D721Med (cell line): ENCODE measurements at regions not wholly inside any gene's neighbourhood (a gene's known extent, or its start where the extent isn't known, plus 50 kb on each side); places are given as distances from the start of the nearest gene placed in this dataset.
"Not testable (repeated sequence)": the region's sequence is repeated elsewhere in the genome, so short reads cannot be mapped to it uniquely, and the experiment has no call there.

Experiments
- DNase-seq: peaks from one replicate; pipeline ENCODE4 v3.0.0; 2011; ENCODE audit warnings: low spot score; ENCODE audit not compliant: insufficient read length
- FAIRE-seq: peaks from 2 replicates; lab custom pipeline; 2011; peaks lifted over from hg19 to GRCh38; lab: Jason Lieb, UNC
- CTCF ChIP-seq: IDR thresholded peaks from 2 replicates; pipeline ENCODE4 v1.5.1; 2012; ENCODE audit warnings: mild to moderate bottlenecking, control low read depth; ENCODE audit not compliant: insufficient read depth; ENCODE audit errors: missing control alignments

DNA sequence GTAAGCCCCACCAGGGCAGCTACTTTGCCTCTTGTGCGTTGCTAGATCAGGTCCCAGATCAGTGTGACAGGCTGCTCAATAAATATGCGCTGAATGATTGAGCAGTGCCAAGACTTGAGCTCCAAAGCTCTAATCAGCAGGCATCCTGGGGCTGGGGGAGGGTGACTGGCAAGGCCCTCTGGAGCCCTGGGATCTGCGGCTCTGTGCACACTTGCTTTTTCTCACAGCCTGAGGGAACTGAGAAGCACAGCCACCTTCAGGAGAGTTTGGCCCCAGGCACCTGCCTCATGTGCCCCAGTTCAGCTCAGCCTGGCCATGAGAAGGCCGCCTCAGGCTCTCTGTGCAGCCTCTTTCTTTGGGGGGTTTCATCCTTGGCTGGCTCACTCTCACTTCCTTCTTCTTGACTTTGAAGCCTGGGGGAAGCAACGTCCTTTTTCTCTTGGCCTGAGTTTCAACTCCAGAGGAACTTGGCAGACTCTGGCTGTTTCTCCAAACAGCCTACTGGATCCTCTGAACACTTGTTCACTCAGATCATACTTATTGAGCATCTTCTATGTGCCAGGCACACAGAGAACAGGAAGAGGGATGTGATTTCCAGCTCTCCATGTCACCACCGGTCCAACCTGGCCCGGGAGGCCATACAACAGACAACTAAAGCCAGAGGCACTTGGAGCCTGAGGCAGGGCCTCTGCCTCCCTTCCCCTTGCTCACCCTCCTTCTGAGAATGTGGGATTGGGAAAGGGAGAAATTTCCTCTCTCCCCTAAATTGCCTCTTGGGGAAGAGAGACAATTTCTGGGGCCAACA is 114.0 kb downstream of the VEGFA start:
- TF ChIP-seq CTCF = no peak
- DNase-seq = no peak
- FAIRE-seq = no peak

DNA sequence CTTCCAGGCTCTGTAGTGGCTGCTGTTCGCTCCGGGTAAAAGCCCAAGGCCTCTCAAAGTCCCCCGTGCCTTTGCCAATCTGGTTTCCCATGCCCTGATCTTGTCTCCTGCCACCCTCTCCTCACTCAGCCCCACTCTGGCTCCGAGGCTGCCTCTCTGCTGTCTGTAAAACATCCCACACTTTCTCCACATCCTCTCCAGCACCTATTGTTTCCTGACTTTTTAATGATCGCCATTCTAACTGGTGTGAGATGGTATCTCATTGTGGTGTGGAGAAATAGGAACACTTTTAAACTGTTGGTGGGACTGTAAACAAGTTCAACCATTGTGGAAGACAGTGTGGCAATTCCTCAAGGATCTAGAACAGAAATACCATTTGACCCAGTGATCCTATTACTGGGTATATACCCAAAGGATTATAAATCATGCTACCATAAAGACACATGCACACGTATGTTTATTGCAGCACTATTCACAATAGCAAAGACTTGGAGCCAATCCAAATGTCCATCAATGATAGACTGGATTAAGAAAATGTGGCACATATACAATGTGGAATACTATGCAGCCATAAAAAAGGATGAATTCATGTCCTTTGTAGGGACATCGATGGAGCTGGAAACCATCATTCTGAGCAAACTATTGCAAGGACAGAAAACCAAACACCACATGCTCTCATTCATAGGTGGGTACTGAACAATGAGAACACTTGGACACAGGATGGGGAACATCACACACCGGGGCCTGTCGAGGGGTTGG is 112.9 kb downstream of the VEGFA start:
- FAIRE-seq, DNase-seq: not testable (repeated sequence)

DNA sequence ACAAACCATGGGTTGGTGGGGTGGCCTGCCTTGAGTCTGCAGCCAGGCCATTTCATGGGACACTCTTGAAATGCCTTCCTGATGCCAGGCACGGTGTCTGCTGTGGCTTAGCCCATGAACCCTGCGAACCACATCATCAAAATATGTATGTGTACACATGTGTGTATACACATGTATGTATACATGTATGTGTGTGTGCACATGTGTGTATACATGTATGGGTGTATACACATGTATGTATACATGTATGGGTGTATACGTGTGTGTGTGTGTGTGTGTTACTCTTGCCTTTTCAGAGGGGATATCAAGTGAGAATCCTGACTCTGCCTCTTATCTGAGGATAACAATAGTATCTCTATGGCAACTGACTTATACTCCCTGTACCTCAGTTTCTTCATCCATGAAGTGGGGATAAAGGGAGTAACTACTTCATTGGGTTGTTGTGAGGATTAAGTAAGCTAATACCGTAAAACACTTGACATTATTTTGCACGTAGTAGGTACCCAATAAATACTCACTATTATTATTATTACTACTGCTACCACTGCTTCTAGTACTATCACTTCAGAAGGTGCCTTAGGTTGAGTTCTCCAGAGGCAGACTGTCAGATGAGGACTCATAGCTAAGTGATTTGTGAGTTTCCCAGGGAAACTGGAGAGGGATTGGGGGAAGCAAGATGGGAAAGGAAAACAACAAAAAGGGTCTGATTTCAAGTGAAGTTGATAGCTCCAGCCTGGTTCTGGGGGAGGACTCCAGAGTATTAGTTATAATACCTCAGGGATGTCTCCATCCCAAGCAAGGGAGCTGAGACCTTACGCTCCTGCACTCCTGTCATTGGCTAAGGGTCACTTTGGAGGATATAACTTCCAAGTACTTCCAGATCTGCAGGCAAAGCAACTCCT is 110.5 kb downstream of the VEGFA start:
- no peak for DNase-seq
- no peak for TF ChIP-seq CTCF
- FAIRE-seq = no peak

GRCh38 chr6:43879722-43880121 is 109.7 kb downstream of the VEGFA start:
- no peak for FAIRE-seq
- no peak for TF ChIP-seq CTCF
- no peak for DNase-seq

DNA sequence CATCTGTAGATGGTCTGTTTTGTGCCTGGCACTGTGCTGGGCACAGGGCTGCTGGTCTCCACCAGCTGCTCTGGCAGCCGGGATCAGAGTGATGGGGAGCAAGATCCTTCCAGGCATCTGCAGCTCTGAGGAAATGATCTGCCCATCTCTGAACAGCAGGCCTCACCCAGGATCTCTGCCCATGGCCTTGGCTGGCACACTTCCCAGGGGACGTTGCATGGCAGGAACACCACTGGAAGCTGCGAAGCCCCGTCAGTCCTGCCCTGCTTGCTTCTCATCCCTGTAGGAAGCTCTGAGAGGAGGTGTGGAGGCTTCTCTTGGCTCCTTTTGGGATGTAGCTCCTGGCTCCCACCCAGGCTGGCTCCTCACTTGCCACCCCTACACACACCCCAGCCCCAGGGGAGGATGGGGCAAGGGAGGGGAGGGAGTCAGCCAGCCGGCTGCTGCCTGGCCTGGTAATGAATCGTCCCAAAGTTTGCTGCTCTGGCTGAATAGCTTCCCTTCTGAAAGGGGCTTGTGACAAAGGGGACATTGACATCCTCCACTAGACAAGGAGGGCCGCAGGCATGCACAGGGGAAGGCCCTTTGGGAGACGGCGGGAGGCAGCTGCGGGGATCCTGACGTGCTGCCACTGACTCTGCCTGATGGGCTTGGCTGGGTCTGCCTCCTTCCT is 108.9 kb downstream of the VEGFA start:
- no peak for DNase-seq
- no peak for FAIRE-seq

DNA sequence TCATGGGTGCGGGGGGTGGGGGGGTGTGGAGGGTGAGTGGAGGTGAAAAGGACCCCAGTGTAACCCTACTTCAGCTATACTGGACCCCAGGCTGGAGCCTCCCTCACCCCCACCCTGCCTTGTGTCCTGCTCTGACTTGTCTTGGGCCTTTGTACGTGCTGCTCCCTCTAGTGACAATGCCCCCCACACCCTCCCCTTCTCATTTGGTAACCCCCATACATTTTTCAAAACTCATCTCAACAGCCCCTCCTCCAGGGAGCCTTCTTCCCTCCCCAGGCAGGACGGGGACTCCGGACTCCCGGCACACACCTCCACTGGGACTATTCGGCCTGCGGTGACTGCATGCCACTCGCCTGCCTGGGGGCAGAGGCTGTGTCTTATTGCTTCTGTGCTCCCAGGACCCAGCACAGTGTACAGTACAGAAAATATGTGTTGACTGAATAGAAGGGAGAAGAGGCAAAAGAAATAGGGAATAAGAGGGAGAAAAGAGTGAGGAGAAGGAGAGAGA is 108.2 kb downstream of the VEGFA start:
- FAIRE-seq = no peak
- TF ChIP-seq CTCF = no peak

More for the DNA sequence above, 108.9 kb downstream of the VEGFA start:
- TF ChIP-seq CTCF = no peak

More for the DNA sequence above, 108.2 kb downstream of the VEGFA start:
- DNase-seq = no peak
